Small intestine (tissue), 7 donors: ENCODE measurements at regions not wholly inside any gene's neighbourhood (a gene's known extent, or its start where the extent isn't known, plus 50 kb on each side); places are given as distances from the start of the nearest gene placed in this dataset.
"Not testable (repeated sequence)": the region's sequence is repeated elsewhere in the genome, so short reads cannot be mapped to it uniquely, and the experiment has no call there.

Experiments
- DNase-seq, 2 donors: peaks; one replicate each; pipeline versions ENCODE4 v3.0.0 to v3.0.0-alpha.2; 2013
- FAIRE-seq: peaks from 2 replicates; lab custom pipeline; 2012; peaks lifted over from hg19 to GRCh38; lab: Jason Lieb, UNC
- H3K27ac ChIP-seq, 3 donors: one replicate each; pipeline ENCODE4 v1.5.1; 2013; ENCODE audit warnings: low read length in 2 of 3, mild to moderate bottlenecking in 2 of 3, control low read depth in 1 of 3, inconsistent platforms in 1 of 3, low read depth in 1 of 3, moderate library complexity in 1 of 3
- H3K27me3 ChIP-seq, 3 donors: one replicate each; pipeline ENCODE4 v1.6.1; 2013; ENCODE audit warnings: low read length in 3 of 3, inconsistent platforms in 1 of 3; ENCODE audit not compliant: control insufficient read depth in 3 of 3, insufficient read depth in 3 of 3
- H3K36me3 ChIP-seq, 3 donors: one replicate each; pipeline ENCODE4 v1.6.1; 2013; ENCODE audit warnings: low read length in 3 of 3, inconsistent platforms in 1 of 3, low read depth in 1 of 3, mild to moderate bottlenecking in 1 of 3, moderate library complexity in 1 of 3; ENCODE audit not compliant: control insufficient read depth in 3 of 3, insufficient read depth in 2 of 3
- H3K4me1 ChIP-seq, 3 donors: one replicate each; pipeline ENCODE4 v1.6.1; 2013; ENCODE audit warnings: low read length in 2 of 3, inconsistent platforms in 1 of 3, low read depth in 1 of 3, mild to moderate bottlenecking in 1 of 3, moderate library complexity in 1 of 3; ENCODE audit not compliant: control insufficient read depth in 3 of 3, insufficient read depth in 2 of 3
- H3K4me3 ChIP-seq, 3 donors: one replicate each; pipeline ENCODE4 v1.5.1; 2013; ENCODE audit warnings: low read length in 3 of 3, control low read depth in 1 of 3, inconsistent platforms in 1 of 3, low read depth in 1 of 3, mild to moderate bottlenecking in 1 of 3, moderate library complexity in 1 of 3
- H3K9me3 ChIP-seq, 2 donors: one replicate each; pipeline ENCODE4 v1.6.1; 2013; ENCODE audit warnings: low read depth in 1 of 2, low read length in 1 of 2; ENCODE audit not compliant: control insufficient read depth in 2 of 2, insufficient read depth in 1 of 2
- WGBS, 3 donors: extraction: QIAGEN DNeasy Blood & Tissue Kit; methylation state at CpG; one replicate each; pipeline ENCODE4 v1.1.7; 2013; 5-methylcytosine and 5-hydroxymethylcytosine counted together
- donor health status: healthy with polysubstance abuse.
- donor health status: control.
- donor health status: control.
- donor health status: Bipolar disorder and iron deficiency.
- donor health status: healthy.

DNA sequence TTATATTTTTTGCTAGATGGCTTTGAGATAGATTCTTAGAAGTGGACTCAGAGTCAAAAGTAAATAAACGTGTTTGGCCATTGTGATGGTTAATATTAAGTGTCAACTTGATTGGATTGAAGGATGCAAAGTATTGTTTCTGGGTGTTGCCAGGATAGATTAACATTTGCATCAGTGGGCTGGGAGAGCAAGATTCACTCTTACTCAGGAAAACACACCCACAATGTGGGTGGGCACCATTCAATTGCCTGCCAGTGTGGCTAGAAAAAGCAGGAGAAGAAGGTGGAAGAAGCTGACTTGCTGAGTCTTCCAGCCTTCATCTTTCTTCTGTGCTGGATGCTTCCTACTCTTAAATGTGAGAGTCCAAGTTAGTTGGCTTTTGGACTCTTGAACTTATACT lies 368.4 kb upstream of the TSPY2 start:
- FAIRE-seq, result not testable (repeated sequence)
- 56% methylated on average over 1 of the region's 1 CpG; no CpG with 5 or more reads in 2 of the 3 donors for WGBS, 3 donors

DNA sequence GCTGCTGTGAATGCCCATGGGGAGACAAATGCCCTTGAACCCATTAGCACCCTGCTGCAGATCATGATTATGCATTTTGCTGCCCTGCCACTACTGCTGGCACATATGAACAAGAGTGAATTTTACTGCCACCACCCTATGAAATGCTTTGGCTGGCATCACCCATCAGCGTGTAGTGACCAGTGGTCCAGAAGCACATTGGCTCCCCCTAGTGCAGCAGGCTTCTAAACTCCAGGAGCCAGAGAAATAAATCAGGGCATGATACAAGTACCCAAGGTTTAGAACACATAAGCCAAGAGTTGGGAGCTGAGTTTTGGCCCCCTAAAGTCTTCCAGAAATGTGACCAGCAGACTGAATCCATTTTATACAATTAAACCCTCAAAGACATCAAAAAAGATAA lies 355.4 kb upstream of the TSPY2 start:
- not testable (repeated sequence) for H3K4me3 ChIP-seq, H3K9me3 ChIP-seq, H3K4me1 ChIP-seq, H3K36me3 ChIP-seq, FAIRE-seq, H3K27ac ChIP-seq, H3K27me3 ChIP-seq
- peak in 1 of 2 donors; percentile 0 for DNase-seq
- WGBS, 3 donors, result 38 to 40% methylated on average over 1 of the region's 1 CpG; no CpG with 5 or more reads in 1 of the 3 donors

More for the DNA sequence above, 368.4 kb upstream of the TSPY2 start:
- not testable (repeated sequence) for H3K4me1 ChIP-seq, H3K9me3 ChIP-seq, H3K36me3 ChIP-seq, DNase-seq, H3K27me3 ChIP-seq, H3K27ac ChIP-seq, H3K4me3 ChIP-seq

DNA sequence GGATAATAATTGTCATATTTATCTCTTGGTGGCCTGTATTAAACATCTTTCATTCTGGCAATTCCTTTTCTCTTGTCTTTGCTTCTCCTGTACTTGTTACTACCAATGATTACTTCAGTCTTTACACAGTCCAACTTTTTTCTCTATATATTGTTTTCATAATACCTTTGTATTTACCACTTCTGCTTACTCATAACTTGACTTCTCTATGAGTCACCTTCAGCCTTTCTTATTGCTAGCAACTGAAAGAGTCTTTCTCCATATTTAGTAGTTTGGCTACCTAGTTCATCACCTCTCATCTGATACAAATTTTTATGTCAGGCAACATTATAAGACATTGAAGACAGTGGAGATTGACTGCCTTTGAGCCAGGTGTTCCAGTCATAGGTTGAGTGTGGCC lies 349.3 kb upstream of the TSPY2 start:
- H3K4me1 ChIP-seq, H3K9me3 ChIP-seq, H3K27ac ChIP-seq, H3K4me3 ChIP-seq, FAIRE-seq, DNase-seq, H3K36me3 ChIP-seq, H3K27me3 ChIP-seq: not testable (repeated sequence)

DNA sequence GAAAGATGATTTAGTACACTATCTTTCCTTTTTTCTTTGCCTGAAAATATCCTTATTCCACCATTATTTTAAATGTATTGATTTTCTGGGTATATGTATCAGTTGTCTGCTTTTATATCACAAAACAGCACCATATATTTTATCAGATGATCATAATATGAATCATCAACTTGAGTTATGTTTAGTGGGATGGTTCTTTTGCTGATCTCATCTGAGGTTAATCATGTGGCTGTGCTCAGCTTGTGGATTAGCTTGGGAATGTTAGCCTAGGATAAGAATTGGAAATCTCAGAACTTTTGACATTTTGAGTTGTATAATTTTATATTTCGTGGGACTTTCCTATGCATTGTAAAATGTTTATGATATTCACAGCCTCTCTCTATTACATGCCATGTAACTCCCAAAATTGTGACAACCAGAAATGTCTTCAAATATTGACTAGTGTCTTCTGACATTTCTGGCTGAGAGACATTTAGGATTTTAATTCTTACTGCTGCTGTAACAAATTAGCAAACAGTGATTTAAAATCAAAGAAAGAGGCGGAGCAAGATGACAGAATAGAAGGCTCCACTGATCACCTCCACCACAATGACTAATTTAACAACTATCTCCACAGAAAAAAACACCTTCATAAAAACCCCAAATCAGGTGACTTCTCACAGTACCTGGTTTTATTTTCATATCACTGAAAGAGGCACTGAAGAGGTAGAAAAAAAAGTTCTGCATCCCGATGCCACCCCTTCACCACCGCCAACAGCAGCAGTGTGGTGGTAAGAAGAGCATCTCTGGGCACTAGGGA lies 337.1 kb upstream of the TSPY2 start:
- H3K4me3 ChIP-seq, H3K4me1 ChIP-seq, FAIRE-seq, DNase-seq, H3K27ac ChIP-seq, H3K36me3 ChIP-seq, H3K9me3 ChIP-seq, H3K27me3 ChIP-seq: not testable (repeated sequence)
- 83 to 100% (median 90%) methylated on average over 2 to 4 of the region's 4 CpGs for WGBS, 3 donors

DNA sequence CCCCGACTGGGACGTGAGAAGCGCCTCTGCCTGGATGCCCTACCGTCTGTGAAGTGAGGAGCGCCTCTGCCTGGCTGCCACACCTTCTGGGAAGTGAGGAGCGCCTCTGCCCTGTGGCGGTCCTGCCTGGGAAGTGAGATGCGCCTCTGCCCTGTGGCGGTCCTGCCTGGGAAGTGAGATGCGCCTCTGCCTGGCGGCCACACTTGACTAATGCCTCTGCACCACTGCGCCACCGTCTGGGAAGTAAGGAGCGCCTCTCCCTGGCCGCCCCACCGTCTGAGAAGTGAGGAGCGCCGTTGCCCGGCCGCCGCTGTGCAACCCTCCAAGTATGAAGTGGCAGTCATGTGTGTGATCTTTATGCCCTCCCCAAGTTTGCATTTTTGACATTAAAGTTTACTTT lies 307.6 kb upstream of the TSPY2 start:
- 96 to 98% methylated on average over 11 to 18 of the region's 21 CpGs; no CpG with 5 or more reads in 1 of the 3 donors for WGBS, 3 donors
- not testable (repeated sequence) for H3K4me3 ChIP-seq, H3K27ac ChIP-seq, H3K9me3 ChIP-seq, FAIRE-seq, H3K27me3 ChIP-seq, H3K4me1 ChIP-seq, H3K36me3 ChIP-seq, DNase-seq

DNA sequence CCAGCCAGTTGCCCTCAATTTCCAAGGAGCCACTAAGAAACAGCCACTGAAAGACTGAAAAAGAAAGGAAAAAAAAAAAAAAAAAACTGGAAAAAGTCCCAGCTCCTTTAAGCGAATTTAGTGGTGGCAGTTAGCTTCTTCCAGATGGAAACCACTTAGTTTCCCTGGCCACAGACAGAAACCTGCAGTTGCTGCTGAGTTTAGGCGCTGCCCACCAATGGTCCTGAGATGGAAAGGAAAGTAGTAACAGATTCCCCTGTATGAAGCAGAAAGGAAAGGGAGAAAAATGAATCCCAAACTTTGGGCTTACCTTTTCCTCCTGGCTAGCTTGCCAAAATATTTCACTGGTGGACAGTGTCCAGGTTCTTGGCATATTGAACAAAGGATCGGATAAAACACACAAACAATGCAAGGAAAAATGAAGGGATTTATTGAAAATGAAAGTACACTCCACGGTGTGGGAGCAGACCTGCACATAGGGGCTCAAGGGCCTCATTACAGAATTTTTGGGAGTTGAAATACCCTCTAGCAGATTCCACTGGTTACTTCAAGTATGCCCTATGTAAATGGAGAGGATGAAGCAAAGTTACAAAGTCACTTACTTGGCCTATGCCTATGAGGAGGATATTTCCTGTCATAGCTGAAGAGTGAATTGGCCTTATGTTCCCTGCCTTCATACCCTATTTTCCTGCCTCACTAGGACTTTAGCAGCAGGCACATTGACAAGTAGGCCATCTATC lies 299.5 kb upstream of the TSPY2 start:
- not testable (repeated sequence) for H3K4me3 ChIP-seq, H3K36me3 ChIP-seq, FAIRE-seq, H3K27me3 ChIP-seq, DNase-seq, H3K4me1 ChIP-seq, H3K9me3 ChIP-seq, H3K27ac ChIP-seq
- 70 to 74% methylated on average over 4 of the region's 4 CpGs; no CpG with 5 or more reads in 1 of the 3 donors for WGBS, 3 donors

DNA sequence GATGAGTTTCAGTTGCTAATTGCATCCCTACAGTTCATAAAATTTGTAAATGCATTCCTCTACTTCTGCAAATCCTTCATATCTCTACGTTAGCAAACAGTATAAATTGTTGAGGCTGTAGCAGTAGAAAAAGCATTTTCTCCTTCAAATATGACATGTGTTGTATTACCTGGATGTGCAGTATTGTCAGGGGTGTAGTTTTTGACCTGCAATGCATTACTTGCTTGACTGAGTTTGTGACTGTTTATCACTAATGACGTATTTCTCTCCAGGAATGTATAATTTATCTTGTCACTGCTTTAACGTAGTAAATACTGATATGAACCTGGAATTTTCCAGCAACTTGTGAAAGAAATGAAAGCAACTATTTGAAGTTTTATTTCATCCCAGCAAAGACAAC lies 279.0 kb upstream of the TSPY2 start:
- WGBS, 3 donors, result 28 to 62% methylated on average over 2 to 3 of the region's 3 CpGs; no CpG with 5 or more reads in 1 of the 3 donors
- not testable (repeated sequence) for H3K9me3 ChIP-seq, H3K36me3 ChIP-seq, H3K27ac ChIP-seq, H3K4me3 ChIP-seq, DNase-seq, FAIRE-seq, H3K27me3 ChIP-seq, H3K4me1 ChIP-seq

DNA sequence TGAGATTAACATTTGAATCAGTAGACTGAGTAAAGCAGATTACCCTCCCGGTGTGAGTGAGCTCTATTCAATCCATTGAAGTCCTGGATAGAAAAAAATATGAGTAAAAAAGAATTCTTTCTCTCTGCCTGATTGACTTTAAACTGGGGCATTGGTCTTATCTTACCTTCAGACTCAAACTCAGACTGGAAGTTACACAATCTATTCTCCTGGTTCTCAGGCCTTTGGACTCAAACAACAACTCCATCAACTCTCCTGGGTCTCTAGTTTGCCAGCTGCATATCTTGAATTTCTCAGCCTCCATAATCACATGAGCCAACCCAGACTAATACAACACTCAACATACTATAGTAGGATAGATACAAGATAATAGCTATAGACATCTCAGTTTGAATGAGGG lies 255.4 kb upstream of the TSPY2 start:
- H3K36me3 ChIP-seq, H3K4me3 ChIP-seq, H3K9me3 ChIP-seq, H3K27me3 ChIP-seq, H3K27ac ChIP-seq, H3K4me1 ChIP-seq, FAIRE-seq: not testable (repeated sequence)
- peak in 1 of 2 donors; percentile 3 for DNase-seq
- WGBS, 3 donors, result 21 to 50% methylated on average over 1 of the region's 1 CpG; no CpG with 5 or more reads in 1 of the 3 donors
